AG08395 (cell line): ENCODE measurements at regions not wholly inside any gene's neighbourhood (a gene's known extent, or its start where the extent isn't known, plus 50 kb on each side); places are given as distances from the start of the nearest gene placed in this dataset.
"Not testable (repeated sequence)": the region's sequence is repeated elsewhere in the genome, so short reads cannot be mapped to it uniquely, and the experiment has no call there.

Source experiments
- DNase-seq: peaks from one replicate; pipeline ENCODE4 v3.0.0; 2012; ENCODE audit warnings: mixed read lengths, low spot score

DNA sequence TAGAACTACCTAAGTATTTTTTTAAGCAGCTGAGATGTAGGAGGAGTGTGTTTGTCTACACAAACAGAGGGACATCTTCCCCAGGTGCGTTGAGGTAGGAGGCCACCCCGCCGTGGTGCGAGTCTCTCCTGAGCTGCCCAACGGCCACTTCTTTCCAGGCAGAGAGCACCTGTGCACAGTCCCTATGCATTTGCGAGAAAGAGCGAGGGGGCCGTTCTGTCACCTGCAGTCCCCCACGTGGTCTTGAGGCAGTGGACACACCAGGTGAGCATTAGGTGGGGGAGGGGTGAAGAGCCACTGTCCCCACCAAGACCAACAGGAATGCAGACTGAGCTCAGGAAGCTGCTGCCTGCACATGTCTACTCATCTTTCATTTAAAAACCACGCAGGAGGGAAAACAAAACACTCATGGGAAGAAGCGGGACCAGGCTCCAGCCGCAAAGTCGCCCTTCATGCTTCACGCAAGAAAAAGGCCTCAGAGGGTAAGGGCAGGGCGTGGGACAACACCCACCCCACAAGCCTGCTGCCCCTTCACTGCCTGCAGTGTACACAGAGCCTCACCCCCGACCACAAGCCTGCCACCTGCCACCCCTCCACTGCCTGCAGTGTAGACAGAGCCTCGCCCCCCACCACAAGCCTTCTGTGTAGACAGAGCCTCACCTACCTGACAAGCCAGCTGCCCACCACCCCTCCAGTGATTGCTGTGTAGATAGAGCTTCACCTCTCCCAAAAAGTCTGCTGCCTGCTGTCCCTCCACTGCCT lies 142.0 kb downstream of the DLL1 start:
- no peak for DNase-seq

DNA sequence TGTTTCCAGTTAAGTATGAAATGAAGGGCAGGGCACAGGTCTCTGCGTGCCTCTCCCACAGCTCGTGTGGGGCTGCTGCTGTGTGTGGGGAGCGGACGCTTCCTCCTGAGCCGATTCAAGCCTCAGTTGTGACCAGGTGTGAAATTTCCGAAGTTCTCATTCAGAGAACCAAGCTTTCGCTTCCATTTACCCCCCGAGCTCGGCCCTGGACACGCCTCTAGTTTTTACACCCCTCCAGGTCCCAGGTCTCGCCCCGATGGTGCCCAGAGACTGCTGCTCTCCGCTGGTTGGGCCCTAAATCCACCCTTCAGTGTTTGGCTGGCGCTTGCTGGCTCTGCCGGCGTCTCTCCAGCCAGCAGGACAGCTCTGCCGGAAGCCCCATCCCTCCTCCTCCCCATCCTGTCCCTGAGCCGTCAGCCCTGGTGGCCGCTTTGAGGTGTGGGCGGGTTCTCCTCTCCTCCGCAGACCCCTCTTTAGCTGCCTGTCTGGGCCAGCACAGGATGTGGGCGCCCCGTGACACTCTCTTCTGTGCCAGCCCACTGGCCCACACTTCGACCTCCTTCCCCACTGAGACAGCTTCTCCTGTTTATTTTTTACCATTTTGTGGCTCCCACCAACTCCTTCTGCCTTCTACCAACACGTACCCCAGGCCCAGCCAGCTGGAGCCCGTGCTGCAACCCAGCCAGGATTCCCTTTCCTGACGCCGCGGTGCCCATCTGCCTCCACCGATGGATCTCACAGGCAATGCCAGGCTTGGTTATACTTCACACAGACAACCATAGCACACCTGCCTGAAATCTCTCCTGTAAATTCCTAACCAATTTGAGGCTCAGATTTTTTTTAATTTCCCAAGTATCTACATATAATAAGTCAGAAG lies 142.8 kb downstream of the DLL1 start:
- DNase-seq = no peak

DNA sequence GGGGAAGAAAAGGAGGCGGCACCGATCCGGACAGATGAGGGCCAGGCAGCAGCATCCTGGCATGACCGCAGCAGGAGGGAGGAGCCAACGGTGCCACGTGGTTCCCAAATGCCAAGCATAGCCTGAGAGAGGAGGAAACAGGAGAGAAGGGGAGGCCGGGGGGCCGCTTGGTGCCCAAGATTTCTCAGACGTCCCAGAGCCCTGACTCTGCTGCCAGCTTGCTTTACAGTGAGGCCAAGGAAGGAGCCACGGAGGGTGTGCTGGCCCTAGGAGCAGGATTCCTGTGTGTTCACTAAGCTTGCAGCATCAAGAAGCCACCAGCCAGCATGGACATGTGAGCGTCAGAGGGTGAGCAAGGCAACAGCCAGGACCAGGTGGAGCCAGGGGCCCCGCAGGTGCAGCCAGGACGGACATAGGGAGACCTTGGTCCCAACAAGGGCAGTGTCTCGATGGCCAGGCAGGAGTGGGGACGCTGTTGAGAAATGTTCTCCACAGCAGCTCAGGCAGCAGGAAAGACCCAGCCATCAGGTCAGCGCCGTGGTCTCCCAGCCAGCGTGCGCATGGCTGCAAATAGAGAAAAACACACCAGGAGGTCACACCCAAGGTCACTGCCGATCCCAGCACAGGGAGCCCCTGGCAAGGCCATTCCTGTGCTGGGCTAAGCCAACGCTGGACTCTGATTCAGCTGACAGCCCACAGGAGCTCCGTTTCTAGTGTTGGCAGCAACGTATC lies 143.7 kb downstream of the DLL1 start:
- peak; percentile 30 for DNase-seq

DNA sequence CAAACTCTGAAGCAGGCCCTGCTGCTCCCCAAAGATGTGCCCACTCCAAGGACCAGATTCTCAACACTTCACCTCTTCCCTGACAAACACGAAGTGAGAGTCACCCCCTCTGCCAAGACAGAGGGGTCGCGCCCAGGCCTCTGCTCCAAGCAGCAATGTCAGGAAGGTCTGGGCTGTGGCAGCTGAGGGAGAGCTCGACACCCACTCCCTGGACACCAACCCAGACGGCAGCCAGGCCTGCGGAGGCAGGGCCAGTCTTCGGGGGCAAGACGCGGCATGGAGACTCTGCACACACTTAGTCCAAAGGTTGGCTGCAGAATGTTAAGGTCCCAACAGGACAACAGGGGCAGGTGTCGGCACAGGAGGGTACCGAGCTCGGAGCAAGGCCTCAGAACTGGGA lies 144.2 kb downstream of the DLL1 start:
- DNase-seq = no peak

DNA sequence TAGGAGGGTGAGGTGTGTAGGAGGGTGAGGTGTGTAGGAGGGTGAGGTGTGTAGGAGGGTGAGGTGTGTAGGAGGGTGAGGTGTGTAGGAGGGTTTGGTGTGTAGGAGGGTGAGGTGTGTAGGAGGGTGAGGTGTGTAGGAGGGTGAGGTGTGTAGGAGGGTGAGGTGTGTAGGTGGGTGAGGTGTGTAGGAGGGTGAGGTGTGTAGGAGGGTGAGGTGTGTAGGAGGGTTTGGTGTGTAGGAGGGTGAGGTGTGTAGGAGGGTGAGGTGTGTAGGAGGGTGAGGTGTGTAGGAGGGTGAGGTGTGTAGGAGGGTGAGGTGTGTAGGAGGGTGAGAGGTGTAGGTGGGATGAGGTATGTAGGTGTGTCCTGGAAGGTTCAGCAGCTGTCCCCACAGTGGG lies 144.7 kb downstream of the DLL1 start:
- not testable (repeated sequence) for DNase-seq

DNA sequence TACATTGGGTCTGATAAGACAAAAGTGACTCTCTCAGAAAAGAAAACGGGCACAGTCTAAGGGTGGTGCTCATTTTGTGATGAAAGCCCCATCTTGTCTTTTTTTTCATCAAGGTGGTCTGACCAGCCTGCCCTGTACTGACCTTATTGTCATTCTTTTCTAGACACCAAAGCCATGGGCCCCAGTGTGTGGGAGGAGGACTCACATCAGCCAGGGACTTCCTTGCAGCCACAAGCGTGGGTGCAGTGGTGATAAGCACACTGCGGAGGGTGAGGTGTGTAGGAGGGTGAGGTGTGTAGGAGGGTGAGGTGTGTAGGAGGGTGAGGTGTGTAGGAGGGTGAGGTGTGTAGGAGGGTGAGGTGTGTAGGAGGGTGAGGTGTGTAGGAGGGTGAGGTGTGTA lies 145.2 kb downstream of the DLL1 start:
- not testable (repeated sequence) for DNase-seq

DNA sequence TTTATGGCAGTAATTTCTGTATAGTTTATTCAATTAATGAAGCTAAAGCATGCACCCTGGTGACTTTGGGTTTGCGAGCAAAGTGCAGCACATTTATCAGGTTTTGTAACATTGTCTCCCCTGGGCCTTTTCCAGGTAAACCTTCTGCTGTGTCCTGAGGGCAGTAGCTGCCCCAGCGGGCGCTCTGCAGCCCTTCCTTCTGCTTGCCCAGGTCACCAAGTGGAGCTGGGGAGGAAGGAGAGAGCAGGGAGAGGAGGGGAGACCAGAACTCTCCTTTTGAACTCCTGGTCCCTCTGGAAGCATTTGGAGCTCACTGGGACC lies 145.6 kb downstream of the DLL1 start:
- no peak for DNase-seq

DNA sequence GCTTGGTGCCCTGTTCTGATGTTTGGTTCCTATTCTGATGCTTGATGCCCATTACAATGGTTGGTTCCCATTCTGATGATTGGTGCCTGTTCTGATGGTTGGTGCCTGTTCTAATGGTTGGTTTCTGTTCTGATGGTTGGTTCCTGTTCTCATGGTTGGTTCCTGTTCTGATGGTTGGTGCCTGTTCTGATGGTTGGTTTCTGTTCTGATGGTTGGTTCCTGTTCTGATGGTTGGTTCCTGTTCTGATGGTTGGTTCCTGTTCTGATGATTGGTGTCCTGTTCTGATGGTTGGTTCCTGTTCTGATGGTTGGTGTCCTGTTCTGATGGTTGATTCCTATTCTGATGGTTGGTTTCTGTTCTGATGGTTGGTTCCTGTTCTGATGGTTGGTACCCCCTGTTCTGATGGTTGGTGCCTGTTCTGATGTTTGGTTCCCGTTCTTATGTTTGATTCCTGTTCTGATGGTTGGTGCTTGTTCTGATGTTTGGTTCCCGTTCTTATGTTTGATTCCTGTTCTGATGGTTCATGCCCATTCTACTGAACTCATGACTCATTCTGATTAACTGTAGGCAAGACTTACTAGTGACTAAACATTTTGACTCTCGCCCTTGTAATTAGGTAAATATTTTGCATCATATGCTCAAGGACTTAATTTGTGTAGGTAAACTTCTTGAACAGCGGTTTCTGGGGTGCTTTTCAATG lies 146.2 kb downstream of the DLL1 start:
- DNase-seq = no peak

DNA sequence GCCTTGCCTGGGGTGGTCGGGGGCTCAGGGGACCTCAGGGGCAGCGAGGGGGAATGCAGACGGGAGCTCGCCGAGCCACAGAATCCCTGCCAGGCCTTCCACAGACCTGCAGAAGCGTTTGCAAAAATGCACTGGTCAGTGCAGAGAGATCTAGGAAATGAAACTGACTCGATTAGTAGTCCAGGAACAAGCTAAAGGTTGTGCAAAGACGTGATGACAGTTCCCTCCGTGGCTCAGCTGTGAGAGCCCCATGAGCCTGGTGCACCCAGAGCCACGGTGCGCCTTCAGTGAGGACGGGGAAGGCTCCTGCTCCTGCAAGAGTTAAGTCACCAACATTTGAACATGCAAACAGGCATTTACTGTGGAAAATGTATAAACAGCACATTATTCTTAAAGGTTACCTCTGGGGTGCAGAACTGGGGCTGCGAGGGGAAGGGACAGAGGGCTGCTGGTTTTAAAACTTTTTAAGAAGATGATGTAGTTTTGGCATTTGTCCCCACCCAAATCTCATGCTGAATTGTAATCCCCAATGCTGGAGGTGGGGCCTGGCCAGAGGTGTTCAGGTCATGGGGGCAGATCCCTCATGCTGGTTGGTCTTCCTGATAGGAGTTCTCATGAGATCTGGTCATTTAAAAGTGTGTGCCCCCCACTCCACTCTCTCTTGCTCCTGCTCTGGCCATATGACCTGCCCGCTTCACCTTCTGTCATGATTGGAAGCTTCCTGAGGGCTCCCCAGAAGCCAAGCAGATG lies 147.3 kb downstream of the DLL1 start:
- no peak for DNase-seq

DNA sequence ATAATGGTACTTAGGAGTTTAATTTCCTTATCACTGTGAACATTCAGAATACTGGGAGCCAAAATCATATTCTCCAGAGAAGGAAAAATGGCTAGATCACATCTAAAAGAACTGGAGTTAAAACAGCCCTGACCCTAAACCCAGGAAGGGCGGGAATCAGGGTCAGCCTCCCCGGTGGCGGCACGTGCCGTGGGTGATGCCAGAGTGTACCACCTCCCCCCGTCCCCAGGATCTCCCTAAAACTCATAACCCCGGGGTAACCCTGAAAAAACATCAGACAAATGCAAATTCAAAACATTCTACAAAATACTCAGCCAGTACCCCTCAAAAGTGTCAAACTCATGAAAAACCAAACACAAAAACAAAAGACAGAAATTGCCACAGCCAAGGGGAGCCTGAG lies 148.3 kb downstream of the DLL1 start:
- no peak for DNase-seq

DNA sequence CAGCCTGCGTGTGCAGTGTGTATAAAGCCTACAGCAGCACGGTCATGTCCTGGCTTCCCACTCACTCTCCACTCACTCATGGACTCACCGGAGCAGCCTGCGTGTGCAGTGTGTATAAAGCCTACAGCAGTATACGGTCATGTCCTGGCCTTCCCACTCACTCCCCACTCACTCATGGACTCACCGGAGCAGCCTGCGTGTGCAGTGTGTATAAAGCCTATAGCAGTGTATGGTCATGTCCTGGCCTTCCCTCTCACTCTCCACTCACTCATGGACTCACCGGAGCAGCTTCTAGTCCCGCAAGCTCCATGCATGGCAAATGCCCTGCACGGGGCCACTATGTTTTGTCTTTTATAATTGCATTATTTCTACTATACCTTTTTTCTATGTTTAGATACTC lies 149.8 kb downstream of the DLL1 start:
- not testable (repeated sequence) for DNase-seq

DNA sequence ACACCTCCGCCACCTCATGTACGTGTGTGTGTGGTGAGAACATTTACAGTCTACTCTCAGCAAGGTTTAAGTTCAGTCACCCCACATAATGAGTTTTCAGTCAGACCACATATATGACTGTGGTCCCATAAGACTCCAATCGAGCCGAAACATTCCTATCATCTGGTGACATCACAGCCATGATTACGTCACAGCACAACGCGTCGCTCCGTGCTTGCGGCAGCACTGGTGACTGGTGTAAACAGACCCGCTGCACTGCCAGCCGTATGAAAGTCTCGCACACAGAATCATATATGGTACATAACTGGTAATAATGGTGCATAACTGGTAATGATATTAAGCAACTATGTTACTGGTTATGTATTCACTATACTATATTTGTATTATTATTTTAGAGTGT lies 150.7 kb downstream of the DLL1 start:
- no peak for DNase-seq

DNA sequence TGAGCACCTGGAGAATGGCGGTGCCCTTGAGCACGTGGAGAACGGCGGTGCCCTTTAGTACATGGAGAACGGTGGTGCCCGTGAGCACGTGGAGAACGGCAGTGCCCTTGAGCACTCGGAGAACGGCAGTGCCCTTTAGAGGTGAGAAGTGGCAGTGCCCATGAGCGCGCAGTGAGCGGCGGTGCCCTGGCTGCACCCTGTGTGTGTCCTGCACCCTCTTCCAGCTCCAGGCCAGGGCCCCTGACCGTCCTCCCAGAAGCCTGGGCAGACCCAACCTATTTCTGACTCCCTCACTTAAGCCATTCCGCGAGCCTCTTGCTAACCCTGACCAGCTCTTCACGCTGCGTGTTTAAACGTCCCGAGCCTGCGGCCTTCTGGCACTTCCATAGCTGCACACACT lies 151.3 kb downstream of the DLL1 start:
- no peak for DNase-seq

DNA sequence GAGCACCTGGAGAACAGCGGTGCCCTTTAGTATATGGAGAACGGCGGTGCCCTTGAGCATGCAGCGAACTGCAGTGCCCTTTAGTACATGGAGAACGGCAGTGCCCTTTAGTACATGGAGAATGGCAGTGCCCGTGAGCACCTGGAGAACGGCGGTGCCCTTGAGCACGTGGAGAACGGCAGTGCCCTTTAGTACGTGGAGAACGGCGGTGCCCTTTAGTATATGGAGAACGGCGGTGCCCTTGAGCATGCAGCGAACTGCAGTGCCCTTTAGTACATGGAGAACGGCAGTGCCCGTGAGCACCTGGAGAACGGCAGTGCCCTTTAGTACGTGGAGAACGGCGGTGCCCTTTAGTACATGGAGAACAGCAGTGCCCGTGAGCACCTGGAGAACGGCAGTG lies 151.8 kb downstream of the DLL1 start:
- not testable (repeated sequence) for DNase-seq

DNA sequence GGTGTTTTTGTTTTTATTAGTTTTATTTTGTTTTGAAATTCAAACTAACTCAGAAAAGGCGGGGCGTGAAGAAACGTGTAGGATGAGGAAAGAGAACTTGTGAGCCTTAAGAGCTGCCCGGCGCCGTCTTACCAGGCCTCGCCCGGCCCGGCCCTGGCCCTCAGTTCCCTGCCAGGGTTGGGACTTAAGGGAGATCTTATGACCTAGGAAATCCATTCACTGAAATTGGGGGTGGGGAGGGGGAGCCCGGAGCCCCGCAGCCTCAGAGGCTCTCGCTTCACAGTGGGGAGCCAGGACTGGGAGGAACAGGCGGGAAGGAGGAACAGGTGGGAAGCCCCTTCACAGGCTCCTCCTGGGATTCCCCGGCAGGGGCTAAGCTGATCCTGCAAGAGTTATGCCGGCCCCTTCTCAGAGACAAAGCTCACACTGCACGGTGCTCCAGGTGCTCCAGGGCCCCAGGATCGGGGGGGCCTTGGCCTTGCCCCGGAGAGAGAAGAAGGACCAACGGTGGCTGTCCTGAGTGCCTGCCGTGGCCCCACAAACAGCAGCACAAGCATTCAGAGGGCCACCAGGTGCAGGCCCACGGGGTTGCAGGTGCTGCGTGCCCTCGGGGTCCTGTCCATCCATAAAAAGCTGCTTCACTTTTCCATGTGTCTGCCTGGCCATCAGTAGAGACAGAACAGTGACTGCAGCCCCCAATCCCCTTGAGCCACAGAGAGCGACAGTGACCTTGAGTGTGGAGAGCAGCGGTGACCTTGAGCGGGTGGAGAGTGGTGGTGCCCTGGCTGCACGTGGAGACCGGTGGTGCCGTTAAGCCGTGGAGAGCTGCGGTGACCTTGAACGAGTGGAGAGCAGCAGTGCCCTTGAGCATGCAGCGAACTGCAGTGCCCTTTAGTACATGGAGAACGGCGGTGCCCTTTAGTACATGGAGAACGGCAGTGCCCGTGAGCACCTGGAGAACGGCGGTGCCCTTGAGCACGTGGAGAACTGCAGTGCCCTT lies 152.7 kb downstream of the DLL1 start:
- no peak for DNase-seq

DNA sequence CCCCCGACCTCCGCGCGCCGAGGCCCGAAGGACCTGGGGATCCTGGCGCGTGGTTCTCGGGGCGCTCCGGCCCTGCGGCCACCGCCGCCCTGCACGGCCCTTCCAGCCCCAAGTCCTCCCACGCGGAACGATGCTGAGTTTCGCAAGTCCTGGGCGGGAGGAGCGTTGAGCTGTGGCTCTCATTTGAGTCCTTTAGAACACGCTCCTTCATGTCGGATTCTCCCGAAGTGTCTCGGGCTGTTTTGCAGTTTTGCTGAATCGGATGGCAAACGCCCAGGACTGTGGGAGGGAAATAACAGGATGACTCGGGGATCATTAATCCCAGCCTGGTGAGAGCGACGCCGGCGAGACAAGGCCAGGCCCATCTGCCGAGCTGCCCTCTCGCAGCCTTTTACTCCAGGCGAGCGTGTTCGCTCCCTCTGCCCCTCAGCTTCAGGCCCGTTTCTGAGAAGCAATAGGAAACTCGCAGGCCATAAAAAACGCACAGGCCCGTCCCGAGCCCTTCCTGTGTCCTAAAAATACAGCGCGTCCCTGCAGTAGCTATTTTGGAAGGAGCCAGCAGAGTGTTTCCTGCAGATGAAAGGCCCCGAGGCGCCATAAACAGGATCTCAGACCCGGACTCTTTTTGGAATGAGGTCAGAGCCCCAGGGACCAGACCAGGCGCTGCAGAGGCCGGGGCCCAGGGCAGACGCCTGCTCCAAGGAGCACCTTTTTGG lies 153.5 kb downstream of the DLL1 start:
- DNase-seq = no peak

DNA sequence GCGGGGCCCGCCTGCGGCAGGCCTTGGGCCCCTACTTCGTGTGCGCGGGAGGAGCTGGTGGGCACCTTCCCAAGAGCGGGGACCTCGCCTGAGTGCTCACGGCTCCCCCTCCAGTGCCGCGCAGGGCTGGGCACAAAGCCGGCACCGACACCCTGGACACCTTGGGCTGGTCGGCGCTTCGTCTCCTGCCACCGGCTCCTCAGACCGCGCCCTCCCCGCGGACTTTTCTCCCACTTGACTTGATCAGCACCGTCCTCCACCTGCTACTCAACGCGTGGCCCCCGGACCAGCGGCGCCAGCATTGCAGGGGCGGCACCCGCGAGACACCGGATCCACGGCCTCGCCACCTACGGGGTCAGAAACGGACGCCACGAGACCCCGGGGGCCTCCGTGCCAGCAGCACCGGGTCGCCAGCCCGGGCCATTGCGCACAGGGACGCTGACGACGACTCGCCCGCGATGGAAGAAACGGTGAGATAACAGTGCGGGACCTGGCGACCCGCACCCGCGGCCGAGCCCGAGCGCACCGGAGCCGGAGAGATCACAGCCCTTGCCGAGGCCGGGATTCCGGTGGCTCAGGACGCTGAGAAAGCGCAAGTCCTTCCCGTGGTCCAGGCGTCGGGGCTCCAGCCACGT lies 154.2 kb downstream of the DLL1 start:
- no peak for DNase-seq

DNA sequence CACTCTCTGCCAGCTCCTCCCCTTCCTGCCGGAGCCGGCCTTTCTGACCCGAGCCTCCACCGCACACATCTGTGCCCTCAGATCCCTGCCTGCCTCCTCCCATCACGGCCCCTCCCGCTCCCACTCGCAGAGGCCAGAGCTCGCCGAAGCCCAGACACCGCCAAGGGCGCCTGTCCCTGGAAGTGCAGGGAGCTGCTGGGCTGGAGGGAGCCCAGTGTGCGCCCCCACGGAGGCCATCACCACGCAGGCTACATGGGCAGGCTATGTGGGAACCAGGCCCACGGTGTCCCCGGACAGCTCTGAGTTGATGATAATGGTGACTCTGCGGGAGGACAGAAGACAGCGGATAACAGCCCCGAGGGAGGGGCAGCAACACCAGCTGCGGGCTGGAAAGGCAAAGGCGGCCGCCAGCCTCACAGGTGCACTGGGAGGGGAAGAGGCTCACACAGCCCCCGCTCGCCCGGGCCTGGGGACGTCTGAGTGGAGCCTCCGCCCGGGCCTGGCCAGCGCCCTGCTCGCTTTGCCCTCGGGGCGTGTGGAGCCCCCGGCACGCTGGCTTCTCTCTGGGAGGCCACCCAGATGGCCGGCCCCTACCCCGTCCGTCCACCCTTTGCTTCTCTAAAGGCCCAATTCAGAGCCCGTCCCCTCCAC lies 154.9 kb downstream of the DLL1 start:
- no peak for DNase-seq

DNA sequence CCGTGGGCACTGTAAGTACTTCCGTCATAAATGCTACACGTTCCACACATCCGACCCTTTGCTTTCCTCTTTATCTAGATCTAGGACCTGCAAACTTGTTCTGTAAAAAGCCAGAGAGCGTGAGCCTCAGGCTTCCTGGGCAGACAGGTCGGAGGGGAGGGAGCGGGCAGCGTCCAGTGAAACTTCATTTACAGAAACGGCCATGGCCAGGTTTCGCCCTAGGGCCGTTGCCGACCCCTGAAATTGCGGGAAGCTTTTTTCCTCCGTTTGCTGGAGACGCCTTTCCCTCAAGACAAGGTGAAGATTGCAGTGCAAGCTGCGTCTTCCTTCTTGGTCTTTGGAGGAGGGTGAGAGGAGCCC lies 155.4 kb downstream of the DLL1 start:
- DNase-seq = no peak
